ENCODE measurements at regions not wholly inside any gene's neighbourhood (a gene's known extent, or its start where the extent isn't known, plus 50 kb on each side); places are given as distances from the start of the nearest gene placed in this dataset.

DNA sequence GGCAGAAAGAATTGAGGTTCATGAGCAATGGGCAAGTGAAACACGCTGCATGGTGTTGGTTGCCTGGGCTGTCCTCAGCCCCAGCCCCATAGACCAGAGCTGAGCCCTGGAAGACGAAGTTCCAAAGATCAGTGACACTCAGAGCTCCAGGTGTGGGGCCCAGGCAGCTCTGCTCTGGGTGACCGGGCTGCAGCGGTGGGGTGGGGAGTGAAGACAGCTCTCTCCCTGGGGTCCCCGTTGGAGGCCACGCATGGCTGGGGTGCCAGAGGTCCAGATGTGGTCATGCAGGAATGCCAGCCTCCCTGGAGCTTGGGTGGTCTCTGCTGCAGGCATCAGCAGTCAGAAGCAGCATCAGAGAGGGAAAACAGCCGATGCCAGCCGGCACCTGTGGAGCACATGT is 165.0 kb upstream of the ERCC6L2 start:
- TF ChIP-seq RNF2 (conservative IDR thresholded peaks at IDR 0.05; ENCODE audit: low read depth), result no peak
- TF ChIP-seq TCF7 (IDR thresholded peaks at IDR 0.05; ENCODE audit: low read depth), result no peak
- no peak for TF ChIP-seq ELF1 (CRISPR knock-in tag; IDR thresholded peaks at IDR 0.05)
- TF ChIP-seq, protein P1, sequence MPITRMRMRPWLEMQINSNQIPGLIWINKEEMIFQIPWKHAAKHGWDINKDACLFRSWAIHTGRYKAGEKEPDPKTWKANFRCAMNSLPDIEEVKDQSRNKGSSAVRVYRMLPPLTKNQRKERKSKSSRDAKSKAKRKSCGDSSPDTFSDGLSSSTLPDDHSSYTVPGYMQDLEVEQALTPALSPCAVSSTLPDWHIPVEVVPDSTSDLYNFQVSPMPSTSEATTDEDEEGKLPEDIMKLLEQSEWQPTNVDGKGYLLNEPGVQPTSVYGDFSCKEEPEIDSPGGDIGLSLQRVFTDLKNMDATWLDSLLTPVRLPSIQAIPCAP (CRISPR knock-in tag; IDR thresholded peaks at IDR 0.05; ENCODE audit: low read depth), result no peak
- no peak for TF ChIP-seq CAMTA2 (CRISPR knock-in tag; IDR thresholded peaks at IDR 0.05; ENCODE audit: borderline replicate concordance)
- peak; percentile 67 for TF ChIP-seq HNF4A (CRISPR knock-in tag; IDR thresholded peaks at IDR 0.05)
- no peak for TF ChIP-seq ZZZ3 (CRISPR knock-in tag; IDR thresholded peaks at IDR 0.05; ENCODE audit: borderline replicate concordance)
- TF ChIP-seq, protein P2, sequence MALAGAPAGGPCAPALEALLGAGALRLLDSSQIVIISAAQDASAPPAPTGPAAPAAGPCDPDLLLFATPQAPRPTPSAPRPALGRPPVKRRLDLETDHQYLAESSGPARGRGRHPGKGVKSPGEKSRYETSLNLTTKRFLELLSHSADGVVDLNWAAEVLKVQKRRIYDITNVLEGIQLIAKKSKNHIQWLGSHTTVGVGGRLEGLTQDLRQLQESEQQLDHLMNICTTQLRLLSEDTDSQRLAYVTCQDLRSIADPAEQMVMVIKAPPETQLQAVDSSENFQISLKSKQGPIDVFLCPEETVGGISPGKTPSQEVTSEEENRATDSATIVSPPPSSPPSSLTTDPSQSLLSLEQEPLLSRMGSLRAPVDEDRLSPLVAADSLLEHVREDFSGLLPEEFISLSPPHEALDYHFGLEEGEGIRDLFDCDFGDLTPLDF (CRISPR knock-in tag; IDR thresholded peaks at IDR 0.05), result no peak
- TF ChIP-seq ZNF747 (CRISPR knock-in tag; IDR thresholded peaks at IDR 0.05; ENCODE audit: borderline replicate concordance), result no peak
- TF ChIP-seq ZNF3 (CRISPR knock-in tag; IDR thresholded peaks at IDR 0.05), result no peak
- no peak for TF ChIP-seq ZNF781 (CRISPR knock-in tag; IDR thresholded peaks at IDR 0.05; ENCODE audit: borderline replicate concordance, not compliant biosample characterization)
- no peak for TF ChIP-seq ZNF121 (CRISPR knock-in tag; IDR thresholded peaks at IDR 0.05)

Measured in HepG2 (cell line).